ENCODE measurements at regions not wholly inside any gene's neighbourhood (a gene's known extent, or its start where the extent isn't known, plus 50 kb on each side); places are given as distances from the start of the nearest gene placed in this dataset.

GRCh38 chr6:81909162-81909561, 156.7 kb upstream of the TENT5A start:
- H3K4me1 ChIP-seq, result peaks cover 0 to 11% (median 0%) of the 10 kb centered on the region in 3 donors
- no peak for ATAC-seq
- H3K27ac ChIP-seq, result no peak overlapping the region
- H3K9me3 ChIP-seq, result no peaks in the 10 kb centered on the region
- TF ChIP-seq CTCF (IDR thresholded peaks at IDR 0.05), result no peak
- TF ChIP-seq POLR2A (IDR thresholded peaks at IDR 0.05), result no peak
- no peak for TF ChIP-seq EP300 (IDR thresholded peaks at IDR 0.05)
- no peak for TF ChIP-seq POLR2AphosphoS5 (IDR thresholded peaks at IDR 0.05)
- 91 to 92% methylated on average over 2 of the region's 2 CpGs for WGBS, 2 donors (ENCODE audit: low coverage in 1 of 2)
- H3K36me3 ChIP-seq, result no peaks in the 10 kb centered on the region
- H3K27me3 ChIP-seq, result no peaks in the 10 kb centered on the region
- no peak overlapping the region for H3K4me3 ChIP-seq

GRCh38 chr6:81906709-81907204, 154.3 kb upstream of the TENT5A start:
- Histone ChIP-seq H3K4me1 (peaks cover 0 to 17% (median 2%) of the 10 kb centered on the region in 3 donors), H3K27me3 (no peaks in the 10 kb centered on the region), H3K36me3 (no peaks in the 10 kb centered on the region), H3K9me3 (no peaks in the 10 kb centered on the region), H3K4me3 (no peak overlapping the region), H3K27ac (no peak overlapping the region)
- WGBS, 2 donors (ENCODE audit: low coverage in 1 of 2), result 17 to 38% methylated on average over 2 of the region's 2 CpGs
- TF ChIP-seq POLR2AphosphoS5 (IDR thresholded peaks at IDR 0.05) (no peak), EP300 (IDR thresholded peaks at IDR 0.05) (no peak), POLR2A (IDR thresholded peaks at IDR 0.05) (no peak), CTCF (IDR thresholded peaks at IDR 0.05) (no peak)
- ATAC-seq, result no peak

GRCh38 chr6:81906041-81906440, 153.6 kb upstream of the TENT5A start:
- H3K27ac ChIP-seq, result no peak overlapping the region
- ATAC-seq, result no peak
- WGBS, 2 donors (ENCODE audit: low coverage in 1 of 2), result 86 to 90% methylated on average over 3 of the region's 3 CpGs
- no peaks in the 10 kb centered on the region for H3K9me3 ChIP-seq
- TF ChIP-seq POLR2A (IDR thresholded peaks at IDR 0.05) (no peak), POLR2AphosphoS5 (IDR thresholded peaks at IDR 0.05) (no peak), EP300 (IDR thresholded peaks at IDR 0.05) (no peak), CTCF (IDR thresholded peaks at IDR 0.05) (no peak)
- no peak overlapping the region for H3K4me3 ChIP-seq
- H3K27me3 ChIP-seq, result no peaks in the 10 kb centered on the region
- H3K36me3 ChIP-seq, result no peaks in the 10 kb centered on the region
- peaks cover 0 to 25% (median 3%) of the 10 kb centered on the region in 3 donors for H3K4me1 ChIP-seq

- H3K27me3 ChIP-seq, result no peaks in the 10 kb centered on the region
- 17% methylated on average over 1 of the region's 1 CpG; no CpG with 5 or more reads in 1 of the 2 donors for WGBS, 2 donors (ENCODE audit: low coverage in 1 of 2)
These were observed 149.1 kb upstream of the TENT5A start for GRCh38 chr6:81901551-81901966.

More at GRCh38 chr6:81901551-81901966, 149.1 kb upstream of the TENT5A start:
- H3K27ac ChIP-seq, result peak overlapping the region in 1 of 4 donors; percentile 53
- H3K4me3 ChIP-seq, result no peak overlapping the region
- no peaks in the 10 kb centered on the region for H3K9me3 ChIP-seq
- H3K36me3 ChIP-seq, result no peaks in the 10 kb centered on the region
- no peak for TF ChIP-seq CTCF (IDR thresholded peaks at IDR 0.05)
- TF ChIP-seq POLR2AphosphoS5 (IDR thresholded peaks at IDR 0.05), result no peak
- no peak for TF ChIP-seq POLR2A (IDR thresholded peaks at IDR 0.05)
- no peak for TF ChIP-seq EP300 (IDR thresholded peaks at IDR 0.05)
- H3K4me1 ChIP-seq, result peaks cover 0 to 28% (median 3%) of the 10 kb centered on the region in 3 donors
- ATAC-seq, result no peak

All from gastroesophageal sphincter (tissue), 4 donors.